B cell (primary cell): ENCODE measurements at regions not wholly inside any gene's neighbourhood (a gene's known extent, or its start where the extent isn't known, plus 50 kb on each side); places are given as distances from the start of the nearest gene placed in this dataset.

Source experiments
- CTCF ChIP-seq: fragments of 200-600 bp; IDR thresholded peaks from one replicate; pipeline ENCODE4 v1.8.0; 2022; ENCODE audit warnings: antibody characterized with exemption, mild to moderate bottlenecking
- EZH2 ChIP-seq: IDR thresholded peaks from 2 replicates; pipeline ENCODE4 v1.6.1; 2012; ENCODE audit warnings: borderline replicate concordance, low read depth, mild to moderate bottlenecking, moderate library complexity, low read length; ENCODE audit not compliant: insufficient read depth, poor library complexity, severe bottlenecking

- TF ChIP-seq CTCF = no peak
- TF ChIP-seq EZH2 = no peak
Measured at GRCh38 chr10:55163388-55163979, 362.5 kb upstream of the PCDH15 start.
